Tibial nerve (tissue), 4 donors: ENCODE measurements at regions not wholly inside any gene's neighbourhood (a gene's known extent, or its start where the extent isn't known, plus 50 kb on each side); places are given as distances from the start of the nearest gene placed in this dataset.

Experiments used
- CTCF ChIP-seq, 5 experiments: fragments of 200-600 bp in 3 of 5; fragments of 450-650 bp in 2 of 5; sonication (generic) in 3 of 5; IDR thresholded peaks; one replicate each; pipeline ENCODE4 v1.5.1; 2016 to 2019; ENCODE audit warnings: antibody characterized with exemption in 5 of 5, mild to moderate bottlenecking in 3 of 5, moderate library complexity in 2 of 5
- EP300 ChIP-seq, 2 donors: sonication (generic); formaldehyde crosslinking; IDR thresholded peaks; one replicate each; pipeline ENCODE4 v1.6.1; 2017; ENCODE audit warnings: antibody characterized with exemption in 2 of 2, mild to moderate bottlenecking in 1 of 2
- POLR2A ChIP-seq, 2 donors: fragments of 450-650 bp; IDR thresholded peaks; one replicate each; pipeline ENCODE4 v1.6.1; 2017; ENCODE audit warnings: antibody characterized with exemption in 2 of 2, mild to moderate bottlenecking in 2 of 2, moderate library complexity in 2 of 2

GRCh38 chr1:81317191-81317590 is 483.5 kb upstream of the ADGRL2 start:
- TF ChIP-seq CTCF (IDR thresholded peaks at IDR 0.05) = no peak
- no peak for TF ChIP-seq EP300 (IDR thresholded peaks at IDR 0.05)
- no peak for TF ChIP-seq POLR2A (IDR thresholded peaks at IDR 0.05)
